ENCODE measurements at regions not wholly inside any gene's neighbourhood (a gene's known extent, or its start where the extent isn't known, plus 50 kb on each side); places are given as distances from the start of the nearest gene placed in this dataset.

DNA sequence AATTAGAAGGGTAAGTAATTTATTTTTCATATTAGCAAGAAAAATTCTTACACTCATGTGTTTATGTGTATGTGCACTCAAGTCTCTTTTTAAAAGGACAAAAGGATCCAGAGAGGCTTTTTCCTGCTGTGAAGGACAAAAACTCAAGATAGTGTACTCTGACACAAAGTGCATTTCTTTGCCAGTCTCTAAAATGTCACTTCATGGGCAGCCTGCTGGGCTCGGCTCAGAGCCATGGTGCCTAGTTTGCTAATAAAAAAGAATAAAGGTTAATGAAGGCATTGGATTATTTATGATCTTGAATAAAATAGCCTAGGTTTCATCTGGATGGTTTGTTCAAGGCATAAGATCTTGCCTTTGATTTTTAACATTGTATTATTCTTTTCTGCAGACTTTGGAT lies 989.0 kb downstream of the TBL1XR1 start:
- Histone ChIP-seq H3K36me3 (ENCODE audit: control insufficient read depth in 4 of 4, insufficient read depth in 4 of 4, low read length in 3 of 4) (no peaks in the 10 kb centered on the region), H3K4me3 (ENCODE audit: control insufficient read depth in 1 of 7, extremely low read depth in 1 of 7, insufficient read depth in 4 of 7, low read depth in 2 of 7, low read length in 6 of 7) (no peak overlapping the region), H3K27ac (ENCODE audit: insufficient read depth in 1 of 2, low read depth in 1 of 2, low read length in 2 of 2, poor library complexity in 1 of 2, severe bottlenecking in 2 of 2) (no peak overlapping the region), H3K9me3 (ENCODE audit: control extremely low read depth in 1 of 5, control insufficient read depth in 4 of 5, insufficient read depth in 2 of 5, low read depth in 1 of 5, low read length in 4 of 5) (peaks cover 0 to under 1% (median 0%) of the 10 kb centered on the region in 5 experiments), H3K27me3 (replicated peaks in 2 of 5; ENCODE audit: control insufficient read depth in 4 of 5, insufficient read depth in 5 of 5, low read length in 4 of 5) (no peaks in the 10 kb centered on the region), H3K4me1 (ENCODE audit: control extremely low read depth in 1 of 4, control insufficient read depth in 4 of 4, insufficient read depth in 4 of 4, low read length in 3 of 4) (no peaks in the 10 kb centered on the region)
- POLR2A ChIA-PET = no interaction called here
- WGBS (ENCODE audit: insufficient coverage) = no CpG with 5 or more reads among the region's 1 CpG
- no peak for DNase-seq
- CTCF ChIA-PET = no interaction called here

DNA sequence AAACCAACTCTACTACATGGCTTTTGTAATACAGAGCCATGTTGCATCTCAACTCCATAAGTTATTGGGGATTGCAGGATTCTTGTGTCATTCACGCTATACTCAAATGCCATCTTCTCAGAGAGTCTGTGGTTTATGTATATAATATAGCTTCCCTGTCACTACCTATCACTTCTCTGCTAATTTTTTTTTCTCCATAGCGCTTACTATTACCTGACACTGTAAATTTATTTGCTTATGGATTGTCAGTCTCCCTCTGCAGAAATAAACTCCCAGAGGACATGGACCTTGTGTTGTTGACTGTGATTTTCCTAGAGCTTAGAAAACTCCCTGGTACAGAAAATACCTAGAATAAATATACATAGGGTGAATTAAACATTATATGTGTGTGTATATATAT lies 990.5 kb downstream of the TBL1XR1 start:
- ChIA-PET POLR2A (no interaction called here), CTCF (no interaction called here)
- Histone ChIP-seq H3K9me3 (ENCODE audit: control extremely low read depth in 1 of 5, control insufficient read depth in 4 of 5, insufficient read depth in 2 of 5, low read depth in 1 of 5, low read length in 4 of 5) (peaks cover 0 to 1% (median 0%) of the 10 kb centered on the region in 5 experiments), H3K27me3 (replicated peaks in 2 of 5; ENCODE audit: control insufficient read depth in 4 of 5, insufficient read depth in 5 of 5, low read length in 4 of 5) (no peaks in the 10 kb centered on the region), H3K4me1 (ENCODE audit: control extremely low read depth in 1 of 4, control insufficient read depth in 4 of 4, insufficient read depth in 4 of 4, low read length in 3 of 4) (no peaks in the 10 kb centered on the region), H3K4me3 (ENCODE audit: control insufficient read depth in 1 of 7, extremely low read depth in 1 of 7, insufficient read depth in 4 of 7, low read depth in 2 of 7, low read length in 6 of 7) (no peak overlapping the region), H3K36me3 (ENCODE audit: control insufficient read depth in 4 of 4, insufficient read depth in 4 of 4, low read length in 3 of 4) (no peaks in the 10 kb centered on the region), H3K27ac (ENCODE audit: insufficient read depth in 1 of 2, low read depth in 1 of 2, low read length in 2 of 2, poor library complexity in 1 of 2, severe bottlenecking in 2 of 2) (no peak overlapping the region)
- no CpG with 5 or more reads among the region's 2 CpGs for WGBS (ENCODE audit: insufficient coverage)
- DNase-seq = no peak

GRCh38 chr3:176202652-176203051 lies 994.6 kb downstream of the TBL1XR1 start:
- DNase-seq = no peak
- WGBS (ENCODE audit: insufficient coverage) = no CpG with 5 or more reads among the region's 2 CpGs
- no peaks in the 10 kb centered on the region for H3K4me1 ChIP-seq (ENCODE audit: control extremely low read depth in 1 of 4, control insufficient read depth in 4 of 4, insufficient read depth in 4 of 4, low read length in 3 of 4)
- H3K9me3 ChIP-seq (ENCODE audit: control extremely low read depth in 1 of 5, control insufficient read depth in 4 of 5, insufficient read depth in 2 of 5, low read depth in 1 of 5, low read length in 4 of 5) = peaks cover 0 to 1% (median 0%) of the 10 kb centered on the region in 5 experiments
- no peaks in the 10 kb centered on the region for H3K36me3 ChIP-seq (ENCODE audit: control insufficient read depth in 4 of 4, insufficient read depth in 4 of 4, low read length in 3 of 4)
- no peak overlapping the region for H3K27ac ChIP-seq (ENCODE audit: insufficient read depth in 1 of 2, low read depth in 1 of 2, low read length in 2 of 2, poor library complexity in 1 of 2, severe bottlenecking in 2 of 2)
- no peaks in the 10 kb centered on the region for H3K27me3 ChIP-seq (replicated peaks in 2 of 5; ENCODE audit: control insufficient read depth in 4 of 5, insufficient read depth in 5 of 5, low read length in 4 of 5)
- no peak overlapping the region for H3K4me3 ChIP-seq (ENCODE audit: control insufficient read depth in 1 of 7, extremely low read depth in 1 of 7, insufficient read depth in 4 of 7, low read depth in 2 of 7, low read length in 6 of 7)
- CTCF ChIA-PET = no interaction called here
- POLR2A ChIA-PET = no interaction called here

DNA sequence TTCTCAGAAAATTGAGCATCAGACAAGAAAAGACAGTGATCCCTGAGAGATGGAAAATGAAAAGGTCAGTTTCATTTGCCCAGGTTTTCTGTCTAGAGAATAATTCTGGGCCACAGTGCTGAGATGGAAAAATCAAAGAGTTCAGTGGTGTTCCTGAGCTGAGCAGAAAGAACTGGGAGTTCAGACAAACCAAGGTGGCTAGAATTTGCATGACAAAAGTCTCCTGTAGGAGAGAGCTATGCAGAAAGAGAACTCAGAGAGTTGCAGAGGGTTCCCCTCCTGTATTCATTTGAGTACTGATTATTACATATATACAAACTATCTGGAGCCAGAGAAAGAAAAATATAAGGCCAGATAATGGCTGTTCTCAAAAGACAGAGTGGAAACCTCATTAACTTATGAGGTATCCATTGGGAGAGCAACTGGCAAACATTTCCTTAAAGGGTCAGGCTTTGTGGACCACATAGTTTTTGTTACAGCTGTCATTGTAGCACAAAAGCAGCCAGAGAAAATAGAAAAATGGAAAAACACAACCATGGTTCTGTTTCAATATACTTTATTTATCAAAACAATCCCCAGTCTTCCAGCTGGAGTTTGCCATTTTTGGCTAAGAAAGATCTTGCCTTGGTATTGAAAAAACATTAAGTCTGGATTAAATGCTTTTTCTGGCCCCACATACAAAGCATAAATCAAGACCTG lies 1004.1 kb downstream of the TBL1XR1 start:
- Histone ChIP-seq H3K9me3 (ENCODE audit: control extremely low read depth in 1 of 5, control insufficient read depth in 4 of 5, insufficient read depth in 2 of 5, low read depth in 1 of 5, low read length in 4 of 5) (peaks cover 0 to 5% (median 0%) of the 10 kb centered on the region in 5 experiments), H3K4me3 (ENCODE audit: control insufficient read depth in 1 of 7, extremely low read depth in 1 of 7, insufficient read depth in 4 of 7, low read depth in 2 of 7, low read length in 6 of 7) (no peak overlapping the region), H3K4me1 (ENCODE audit: control extremely low read depth in 1 of 4, control insufficient read depth in 4 of 4, insufficient read depth in 4 of 4, low read length in 3 of 4) (no peaks in the 10 kb centered on the region), H3K27me3 (replicated peaks in 2 of 5; ENCODE audit: control insufficient read depth in 4 of 5, insufficient read depth in 5 of 5, low read length in 4 of 5) (no peaks in the 10 kb centered on the region), H3K27ac (ENCODE audit: insufficient read depth in 1 of 2, low read depth in 1 of 2, low read length in 2 of 2, poor library complexity in 1 of 2, severe bottlenecking in 2 of 2) (no peak overlapping the region), H3K36me3 (ENCODE audit: control insufficient read depth in 4 of 4, insufficient read depth in 4 of 4, low read length in 3 of 4) (no peaks in the 10 kb centered on the region)
- POLR2A ChIA-PET = interaction anchor here (0.6 kb wide), 1 partner anchor 899 kb away, joined by 5 read pairs; no protein-coding TSS in a partner anchor
- CTCF ChIA-PET = no interaction called here
- DNase-seq = no peak

- H3K4me1 ChIP-seq (ENCODE audit: control extremely low read depth in 1 of 4, control insufficient read depth in 4 of 4, insufficient read depth in 4 of 4, low read length in 3 of 4) = no peaks in the 10 kb centered on the region
- DNase-seq = no peak
- CTCF ChIA-PET = no interaction called here
- H3K36me3 ChIP-seq (ENCODE audit: control insufficient read depth in 4 of 4, insufficient read depth in 4 of 4, low read length in 3 of 4) = no peaks in the 10 kb centered on the region
- no peaks in the 10 kb centered on the region for H3K27me3 ChIP-seq (replicated peaks in 2 of 5; ENCODE audit: control insufficient read depth in 4 of 5, insufficient read depth in 5 of 5, low read length in 4 of 5)
- POLR2A ChIA-PET = no interaction called here
- no peak overlapping the region for H3K27ac ChIP-seq (ENCODE audit: insufficient read depth in 1 of 2, low read depth in 1 of 2, low read length in 2 of 2, poor library complexity in 1 of 2, severe bottlenecking in 2 of 2)
- no peak overlapping the region for H3K4me3 ChIP-seq (ENCODE audit: control insufficient read depth in 1 of 7, extremely low read depth in 1 of 7, insufficient read depth in 4 of 7, low read depth in 2 of 7, low read length in 6 of 7)
- no peaks in the 10 kb centered on the region for H3K9me3 ChIP-seq (ENCODE audit: control extremely low read depth in 1 of 5, control insufficient read depth in 4 of 5, insufficient read depth in 2 of 5, low read depth in 1 of 5, low read length in 4 of 5)
Measured at GRCh38 chr3:176190755-176191154, 1006.5 kb downstream of the TBL1XR1 start.

DNA sequence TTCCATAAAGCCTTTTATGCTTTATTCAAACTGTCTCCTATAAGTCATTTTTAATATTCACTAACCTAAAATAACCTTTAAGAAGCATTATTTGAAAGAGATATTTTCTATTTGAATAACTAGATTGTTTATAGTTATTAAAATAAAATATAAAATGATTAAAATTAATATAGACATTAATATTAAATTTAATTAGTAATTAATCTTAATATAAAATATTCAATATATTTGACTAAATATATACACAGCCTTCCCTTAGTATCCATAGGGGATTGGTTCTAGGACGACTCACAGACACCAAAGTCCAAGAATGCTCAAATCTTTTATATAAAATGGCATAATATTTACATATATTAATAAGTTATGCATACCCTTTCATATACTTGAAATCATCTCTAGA lies 1014.1 kb downstream of the TBL1XR1 start:
- POLR2A ChIA-PET = no interaction called here
- no CpG with 5 or more reads among the region's 1 CpG for whole genome bisulfite sequencing (ENCODE audit: insufficient coverage)

DNA sequence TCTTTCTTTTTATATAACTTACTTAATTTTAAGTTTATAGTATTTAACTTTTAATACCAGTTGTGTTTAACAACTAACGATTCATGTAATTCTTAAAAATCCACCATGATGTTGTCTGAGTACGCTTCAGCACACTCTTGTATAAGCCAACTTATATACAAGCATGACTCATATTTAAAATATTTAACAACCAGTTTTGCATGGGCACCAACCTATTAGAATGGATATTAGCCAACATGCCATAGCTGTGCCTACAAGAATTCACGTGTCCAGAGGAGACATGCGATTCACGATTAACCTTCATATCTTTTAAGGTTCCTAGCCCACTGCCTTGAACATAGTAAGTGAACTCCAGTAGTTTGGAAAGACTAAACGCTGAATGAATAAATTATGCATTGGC lies 1023.2 kb downstream of the TBL1XR1 start:
- H3K27ac ChIP-seq (ENCODE audit: insufficient read depth in 1 of 2, low read depth in 1 of 2, low read length in 2 of 2, poor library complexity in 1 of 2, severe bottlenecking in 2 of 2) = no peak overlapping the region
- no peaks in the 10 kb centered on the region for H3K27me3 ChIP-seq (replicated peaks in 2 of 5; ENCODE audit: control insufficient read depth in 4 of 5, insufficient read depth in 5 of 5, low read length in 4 of 5)
- no peaks in the 10 kb centered on the region for H3K36me3 ChIP-seq (ENCODE audit: control insufficient read depth in 4 of 4, insufficient read depth in 4 of 4, low read length in 3 of 4)
- 100% methylated on average over 4 of the region's 6 CpGs for WGBS (ENCODE audit: insufficient coverage)
- ChIA-PET POLR2A (no interaction called here), CTCF (no interaction called here)
- no peaks in the 10 kb centered on the region for H3K4me1 ChIP-seq (ENCODE audit: control extremely low read depth in 1 of 4, control insufficient read depth in 4 of 4, insufficient read depth in 4 of 4, low read length in 3 of 4)
- no peak for DNase-seq
- H3K9me3 ChIP-seq (ENCODE audit: control extremely low read depth in 1 of 5, control insufficient read depth in 4 of 5, insufficient read depth in 2 of 5, low read depth in 1 of 5, low read length in 4 of 5) = no peaks in the 10 kb centered on the region
- no peak overlapping the region for H3K4me3 ChIP-seq (ENCODE audit: control insufficient read depth in 1 of 7, extremely low read depth in 1 of 7, insufficient read depth in 4 of 7, low read depth in 2 of 7, low read length in 6 of 7)

More for the DNA sequence above, 1014.1 kb downstream of the TBL1XR1 start:
- Histone ChIP-seq H3K4me1 (ENCODE audit: control extremely low read depth in 1 of 4, control insufficient read depth in 4 of 4, insufficient read depth in 4 of 4, low read length in 3 of 4) (no peaks in the 10 kb centered on the region), H3K27ac (ENCODE audit: insufficient read depth in 1 of 2, low read depth in 1 of 2, low read length in 2 of 2, poor library complexity in 1 of 2, severe bottlenecking in 2 of 2) (no peak overlapping the region), H3K27me3 (replicated peaks in 2 of 5; ENCODE audit: control insufficient read depth in 4 of 5, insufficient read depth in 5 of 5, low read length in 4 of 5) (no peaks in the 10 kb centered on the region), H3K4me3 (ENCODE audit: control insufficient read depth in 1 of 7, extremely low read depth in 1 of 7, insufficient read depth in 4 of 7, low read depth in 2 of 7, low read length in 6 of 7) (no peak overlapping the region), H3K36me3 (ENCODE audit: control insufficient read depth in 4 of 4, insufficient read depth in 4 of 4, low read length in 3 of 4) (no peaks in the 10 kb centered on the region), H3K9me3 (ENCODE audit: control extremely low read depth in 1 of 5, control insufficient read depth in 4 of 5, insufficient read depth in 2 of 5, low read depth in 1 of 5, low read length in 4 of 5) (no peaks in the 10 kb centered on the region)
- DNase-seq = no peak
- CTCF ChIA-PET = no interaction called here
